Ascending aorta (tissue), 2 donors: ENCODE measurements at regions not wholly inside any gene's neighbourhood (a gene's known extent, or its start where the extent isn't known, plus 50 kb on each side); places are given as distances from the start of the nearest gene placed in this dataset.

Experiments used
- DNase-seq, 2 donors: peaks; one replicate each; pipeline ENCODE4 v3.0.0-alpha.2; 2019; ENCODE audit warnings: low spot score in 2 of 2
- H3K27ac ChIP-seq, 2 donors: fragments of 200-600 bp; sonication (generic); one replicate each; pipeline ENCODE4 v1.5.1; 2016 to 2017; ENCODE audit warnings: mild to moderate bottlenecking in 1 of 2
- H3K27me3 ChIP-seq: fragments of 200-600 bp; sonication (generic); one replicate; pipeline ENCODE4 v1.5.1; 2017
- H3K36me3 ChIP-seq, 2 donors: fragments of 200-600 bp; sonication (generic); one replicate each; pipeline ENCODE4 v1.5.1; 2016
- H3K4me1 ChIP-seq, 2 donors: fragments of 200-600 bp; sonication (generic); one replicate each; pipeline ENCODE4 v1.5.1; 2016 to 2017; ENCODE audit warnings: mild to moderate bottlenecking in 1 of 2
- H3K4me3 ChIP-seq, 2 donors: fragments of 200-600 bp; sonication (generic); one replicate each; pipeline ENCODE4 v1.5.1; 2016 to 2017; ENCODE audit warnings: mild to moderate bottlenecking in 1 of 2
- H3K9me3 ChIP-seq, 2 donors: fragments of 200-600 bp; sonication (generic); one replicate each; pipeline ENCODE4 v1.5.1; 2016
- intact Hi-C: fragments of 100-400 bp; cut with DNase I; formaldehyde crosslinking; loops from one replicate; pipeline ENCODE4 v1.15.1; 2023
- TF ChIP-seq, protein P1 (sequence below), 3 experiments: fragments of 200-600 bp in 2 of 3; fragments of 450-650 bp in 1 of 3; sonication (generic) in 2 of 3; IDR thresholded peaks; one replicate each; pipeline ENCODE4 v1.5.1; 2016 to 2019; ENCODE audit warnings: antibody characterized with exemption in 3 of 3, mild to moderate bottlenecking in 1 of 3, moderate library complexity in 1 of 3

- no peaks in the 10 kb centered on the region for H3K36me3 ChIP-seq
- H3K9me3 ChIP-seq: peaks cover 0 to 7% of the 10 kb centered on the region in 2 donors
- no peaks in the 10 kb centered on the region for H3K27me3 ChIP-seq
- intact Hi-C loops: no loop called here
- no peaks in the 10 kb centered on the region for H3K4me1 ChIP-seq
- TF ChIP-seq, protein P1, sequence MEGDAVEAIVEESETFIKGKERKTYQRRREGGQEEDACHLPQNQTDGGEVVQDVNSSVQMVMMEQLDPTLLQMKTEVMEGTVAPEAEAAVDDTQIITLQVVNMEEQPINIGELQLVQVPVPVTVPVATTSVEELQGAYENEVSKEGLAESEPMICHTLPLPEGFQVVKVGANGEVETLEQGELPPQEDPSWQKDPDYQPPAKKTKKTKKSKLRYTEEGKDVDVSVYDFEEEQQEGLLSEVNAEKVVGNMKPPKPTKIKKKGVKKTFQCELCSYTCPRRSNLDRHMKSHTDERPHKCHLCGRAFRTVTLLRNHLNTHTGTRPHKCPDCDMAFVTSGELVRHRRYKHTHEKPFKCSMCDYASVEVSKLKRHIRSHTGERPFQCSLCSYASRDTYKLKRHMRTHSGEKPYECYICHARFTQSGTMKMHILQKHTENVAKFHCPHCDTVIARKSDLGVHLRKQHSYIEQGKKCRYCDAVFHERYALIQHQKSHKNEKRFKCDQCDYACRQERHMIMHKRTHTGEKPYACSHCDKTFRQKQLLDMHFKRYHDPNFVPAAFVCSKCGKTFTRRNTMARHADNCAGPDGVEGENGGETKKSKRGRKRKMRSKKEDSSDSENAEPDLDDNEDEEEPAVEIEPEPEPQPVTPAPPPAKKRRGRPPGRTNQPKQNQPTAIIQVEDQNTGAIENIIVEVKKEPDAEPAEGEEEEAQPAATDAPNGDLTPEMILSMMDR (IDR thresholded peaks at IDR 0.05): no peak
- no peak for DNase-seq
- no peak overlapping the region for H3K27ac ChIP-seq
- H3K4me3 ChIP-seq: no peak overlapping the region
These were observed 106.4 kb upstream of the CEP162 start for GRCh38 chr6:84333842-84334241.

DNA sequence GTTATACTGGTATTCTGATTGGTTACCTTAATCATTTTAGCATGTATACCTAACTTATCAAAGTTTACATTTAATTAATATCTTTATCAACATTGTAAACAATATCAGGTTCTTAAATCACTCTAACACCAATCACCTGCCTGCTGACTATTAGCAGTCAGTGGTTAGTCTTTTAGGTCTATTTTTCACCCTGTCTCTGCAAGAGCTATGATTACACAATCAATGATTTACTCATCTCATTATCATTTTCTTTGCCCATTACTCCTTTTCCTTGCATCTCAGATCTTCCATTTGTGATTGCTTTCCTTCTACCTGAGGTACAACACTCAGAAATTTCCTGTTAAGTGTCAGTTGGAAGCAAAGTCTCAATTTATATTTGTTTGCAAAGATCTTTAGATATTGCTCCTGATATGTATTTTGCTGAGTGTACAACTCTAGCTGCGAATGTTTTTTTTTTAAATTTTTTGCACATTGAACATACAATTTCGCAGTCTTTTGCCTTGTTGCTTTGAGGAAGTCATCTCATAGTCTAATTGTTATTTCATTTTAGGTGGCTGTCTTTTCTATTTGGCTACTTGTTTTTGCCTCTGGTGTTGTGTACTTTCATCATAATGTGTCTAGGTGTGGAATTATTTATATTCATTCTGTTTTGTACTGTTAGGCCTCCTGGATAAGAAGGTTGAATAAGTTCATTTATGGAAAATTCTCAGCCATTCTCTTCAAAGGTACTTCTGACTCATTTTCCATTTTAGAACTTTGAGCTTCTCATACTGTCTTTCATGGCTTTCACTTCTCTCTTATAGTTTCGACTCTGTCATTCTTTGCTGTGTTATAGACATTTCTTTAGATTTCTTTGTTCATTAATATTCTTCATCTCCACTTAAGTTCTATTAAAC is 104.9 kb upstream of the CEP162 start:
- no peak for DNase-seq
- Histone ChIP-seq H3K27me3 (no peaks in the 10 kb centered on the region), H3K36me3 (no peaks in the 10 kb centered on the region), H3K4me1 (no peaks in the 10 kb centered on the region), H3K27ac (no peak overlapping the region), H3K4me3 (no peak overlapping the region), H3K9me3 (peaks cover 0 to 7% of the 10 kb centered on the region in 2 donors)
- intact Hi-C loops: no loop called here
- TF ChIP-seq, protein P1 (IDR thresholded peaks at IDR 0.05): no peak

DNA sequence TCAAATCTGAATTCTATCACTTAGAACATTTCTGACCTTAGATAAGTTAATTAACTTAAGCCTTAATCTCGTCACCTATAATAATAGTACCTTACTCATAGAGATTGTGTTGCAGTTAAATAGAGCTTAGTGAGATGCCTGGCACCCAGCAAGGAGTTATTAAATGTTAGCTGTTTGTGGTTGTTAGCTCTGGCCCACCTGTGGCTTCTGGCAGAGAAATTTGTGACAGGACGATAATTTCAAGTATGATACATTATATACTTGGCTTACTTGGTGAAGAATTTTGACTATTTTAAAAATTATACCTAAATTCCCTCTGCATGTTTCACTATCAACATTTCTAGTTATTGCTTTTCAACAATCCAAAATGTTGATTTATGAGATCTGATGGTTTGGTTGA is 102.9 kb upstream of the CEP162 start:
- DNase-seq: no peak
- Histone ChIP-seq H3K9me3 (no peaks in the 10 kb centered on the region), H3K4me3 (no peak overlapping the region), H3K36me3 (no peaks in the 10 kb centered on the region), H3K27me3 (no peaks in the 10 kb centered on the region), H3K4me1 (no peaks in the 10 kb centered on the region), H3K27ac (no peak overlapping the region)
- TF ChIP-seq, protein P1 (IDR thresholded peaks at IDR 0.05): no peak
- intact Hi-C loops: no loop called here

DNA sequence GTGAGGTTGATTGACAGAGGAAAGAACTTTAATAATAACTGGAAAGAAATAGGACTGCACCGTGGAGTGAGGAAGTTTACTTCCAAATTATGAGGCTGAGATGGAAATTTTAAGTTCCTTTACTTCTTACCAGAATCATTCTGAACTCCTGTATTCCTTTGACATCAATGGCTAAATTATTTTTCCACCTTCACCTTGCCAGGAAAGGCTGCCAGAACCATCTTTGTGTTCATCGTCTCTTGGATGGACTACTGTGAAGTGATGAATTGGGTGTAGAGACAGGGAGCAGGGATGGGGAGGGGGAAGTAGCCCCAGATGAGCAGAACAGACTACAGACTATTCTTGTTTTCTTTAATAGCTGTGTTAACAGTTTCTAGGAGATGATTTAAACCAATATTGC is 102.1 kb upstream of the CEP162 start:
- intact Hi-C loops: no loop called here
- no peaks in the 10 kb centered on the region for H3K36me3 ChIP-seq
- no peak overlapping the region for H3K4me3 ChIP-seq
- H3K27me3 ChIP-seq: no peaks in the 10 kb centered on the region
- DNase-seq: no peak
- H3K4me1 ChIP-seq: no peaks in the 10 kb centered on the region
- H3K9me3 ChIP-seq: no peaks in the 10 kb centered on the region
- no peak overlapping the region for H3K27ac ChIP-seq
- TF ChIP-seq, protein P1 (IDR thresholded peaks at IDR 0.05): no peak

DNA sequence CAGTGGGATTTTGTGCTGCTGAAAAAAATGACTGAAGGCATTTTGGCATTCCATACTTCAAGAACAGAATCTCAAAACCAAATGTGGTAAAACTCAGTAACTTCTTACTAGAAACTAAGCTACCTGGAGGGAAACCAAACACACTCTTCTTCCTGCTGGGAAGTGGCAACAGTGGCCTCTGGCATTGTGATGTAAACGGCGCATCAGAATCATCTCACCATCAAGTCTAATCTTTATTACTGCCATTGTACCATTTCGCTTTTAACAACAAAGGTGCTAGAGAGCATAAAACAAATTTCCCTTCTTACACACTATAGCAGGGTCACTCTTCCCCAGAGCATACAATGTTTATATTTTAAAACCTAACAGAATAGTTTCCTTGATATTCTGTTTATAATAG is 101.6 kb upstream of the CEP162 start:
- intact Hi-C loops: no loop called here
- Histone ChIP-seq H3K36me3 (no peaks in the 10 kb centered on the region), H3K9me3 (no peaks in the 10 kb centered on the region)

More for the DNA sequence above, 101.6 kb upstream of the CEP162 start:
- H3K27ac ChIP-seq: no peak overlapping the region
- H3K4me3 ChIP-seq: no peak overlapping the region
- H3K27me3 ChIP-seq: no peaks in the 10 kb centered on the region
- TF ChIP-seq, protein P1 (IDR thresholded peaks at IDR 0.05): no peak
- no peak for DNase-seq
- no peaks in the 10 kb centered on the region for H3K4me1 ChIP-seq
